Activated T-cell treated with anti-CD3 and anti-CD28 coated beads, Interleukin-2, amount 50 U/mL, for 72 hours (primary cell): ENCODE measurements at regions not wholly inside any gene's neighbourhood (a gene's known extent, or its start where the extent isn't known, plus 50 kb on each side); places are given as distances from the start of the nearest gene placed in this dataset.

Source experiments
- ATAC-seq, 2 donors: fragments of 150-1000 bp; cut with Tn5 transposase; replicated peaks in 1 of 2; 2 replicates each; pipeline ENCODE4 v1.10.0; 2021; ENCODE audit warnings: moderate library complexity in 2 of 2, mild to moderate bottlenecking in 1 of 2
- DNase-seq, 2 donors: peaks; one replicate each; pipeline ENCODE4 v3.0.0; 2021 to 2022; ENCODE audit warnings: mixed read lengths in 1 of 2
- H3K27ac Mint-ChIP-seq: one replicate; pipeline ENCODE4 v1.8.0; 2022; ENCODE audit warnings: mild to moderate bottlenecking, moderate library complexity, mixed read lengths
- H3K27me3 Mint-ChIP-seq: one replicate; pipeline ENCODE4 v1.8.0; 2022; ENCODE audit warnings: low read depth, mixed read lengths
- H3K36me3 Mint-ChIP-seq, 2 donors: one replicate each; pipeline ENCODE4 v1.8.0; 2022; ENCODE audit warnings: mixed read lengths in 2 of 2, mild to moderate bottlenecking in 1 of 2; ENCODE audit not compliant: insufficient read depth in 2 of 2
- H3K4me1 Mint-ChIP-seq: one replicate; pipeline ENCODE4 v1.8.0; 2022; ENCODE audit warnings: low read depth, mixed read lengths
- H3K4me3 Mint-ChIP-seq, 2 donors: one replicate each; pipeline ENCODE4 v1.8.0; 2022; ENCODE audit warnings: mild to moderate bottlenecking in 2 of 2, mixed read lengths in 2 of 2, moderate library complexity in 2 of 2
- H3K9me3 Mint-ChIP-seq, 2 donors: one replicate each; pipeline ENCODE4 v1.8.0; 2022; ENCODE audit warnings: mixed read lengths in 2 of 2

DNA sequence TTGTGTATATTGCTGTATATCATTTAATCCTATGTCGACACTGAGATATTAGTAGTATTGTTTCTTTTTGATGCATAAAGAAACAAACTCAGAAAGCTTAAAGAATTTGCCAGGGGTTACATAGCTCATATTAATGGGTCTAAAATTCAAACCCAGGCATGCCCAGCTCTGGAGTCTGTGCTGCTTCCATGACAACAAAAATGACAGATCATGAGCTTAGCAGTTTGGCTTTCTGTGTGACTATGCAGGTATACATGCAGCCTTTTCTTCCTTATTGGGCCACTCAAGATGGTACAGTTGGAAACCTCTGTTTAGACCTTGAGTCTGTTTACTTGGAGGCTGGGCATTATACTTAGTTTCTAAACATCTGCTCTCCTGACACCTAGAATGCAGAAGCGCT lies 220.5 kb upstream of the TENM4 start:
- H3K27me3 Mint-ChIP-seq = no peaks in the 10 kb centered on the region
- ATAC-seq (no peak), DNase-seq (no peak)
- no peaks in the 10 kb centered on the region for H3K36me3 Mint-ChIP-seq
- H3K4me3 Mint-ChIP-seq = no peak overlapping the region
- no peak overlapping the region for H3K27ac Mint-ChIP-seq
- no peaks in the 10 kb centered on the region for H3K4me1 Mint-ChIP-seq
- H3K9me3 Mint-ChIP-seq = peaks cover 4 to 5% of the 10 kb centered on the region in 2 donors

- no peaks in the 10 kb centered on the region for H3K27me3 Mint-ChIP-seq
- peaks cover 3 to 8% of the 10 kb centered on the region in 2 donors for H3K9me3 Mint-ChIP-seq
- no peaks in the 10 kb centered on the region for H3K4me1 Mint-ChIP-seq
- DNase-seq (no peak), ATAC-seq (no peak)
- no peak overlapping the region for H3K4me3 Mint-ChIP-seq
- H3K36me3 Mint-ChIP-seq = no peaks in the 10 kb centered on the region
- no peak overlapping the region for H3K27ac Mint-ChIP-seq
Measured at GRCh38 chr11:79648766-79649520, 208.1 kb upstream of the TENM4 start.

- Mint-ChIP-seq H3K9me3 (peaks cover 4 to 5% of the 10 kb centered on the region in 2 donors), H3K4me1 (no peaks in the 10 kb centered on the region), H3K27me3 (no peaks in the 10 kb centered on the region)
Measured at GRCh38 chr11:79637219-79637618, 196.4 kb upstream of the TENM4 start.

DNA sequence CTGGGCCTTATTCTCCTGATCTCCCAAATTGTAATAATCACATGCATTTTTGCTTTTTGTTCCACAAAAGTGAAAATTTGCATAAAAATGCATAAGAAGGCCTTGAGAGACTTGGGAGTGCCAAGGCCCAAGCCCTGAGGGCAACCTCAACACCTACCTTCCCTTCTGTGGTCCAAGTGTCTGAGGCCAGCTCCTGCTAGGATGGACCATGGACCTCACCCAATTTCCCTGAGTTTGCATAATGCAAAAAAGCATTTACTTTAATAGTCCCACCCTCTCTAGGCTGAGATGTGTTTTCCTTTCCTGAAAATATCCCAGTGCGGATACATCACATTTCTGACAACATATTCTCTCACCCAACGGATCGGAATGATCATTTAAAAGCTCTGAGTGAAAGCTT lies 194.1 kb upstream of the TENM4 start:
- ATAC-seq (no peak), DNase-seq (no peak)
- Mint-ChIP-seq H3K9me3 (peaks cover 4 to 8% of the 10 kb centered on the region in 2 donors), H3K4me1 (no peaks in the 10 kb centered on the region), H3K4me3 (no peak overlapping the region), H3K27ac (no peak overlapping the region), H3K36me3 (no peaks in the 10 kb centered on the region), H3K27me3 (no peaks in the 10 kb centered on the region)

More at GRCh38 chr11:79637219-79637618, 196.4 kb upstream of the TENM4 start:
- H3K4me3 Mint-ChIP-seq = no peak overlapping the region
- DNase-seq (no peak), ATAC-seq (no peak)
- no peak overlapping the region for H3K27ac Mint-ChIP-seq
- peaks cover 0 to 3% of the 10 kb centered on the region in 2 donors for H3K36me3 Mint-ChIP-seq

- H3K36me3 Mint-ChIP-seq = no peaks in the 10 kb centered on the region
- H3K9me3 Mint-ChIP-seq = peaks cover 0 to 6% of the 10 kb centered on the region in 2 donors
- H3K27me3 Mint-ChIP-seq = no peaks in the 10 kb centered on the region
- DNase-seq (no peak), ATAC-seq (no peak)
- H3K4me3 Mint-ChIP-seq = no peak overlapping the region
- H3K27ac Mint-ChIP-seq = no peak overlapping the region
- H3K4me1 Mint-ChIP-seq = no peaks in the 10 kb centered on the region
Measured at GRCh38 chr11:79627281-79627680, 186.5 kb upstream of the TENM4 start.

GRCh38 chr11:79626135-79627075 lies 185.6 kb upstream of the TENM4 start:
- Mint-ChIP-seq H3K27me3 (no peaks in the 10 kb centered on the region), H3K9me3 (peaks cover under 1 to 2% of the 10 kb centered on the region in 2 donors), H3K4me1 (no peaks in the 10 kb centered on the region), H3K27ac (no peak overlapping the region), H3K36me3 (no peaks in the 10 kb centered on the region), H3K4me3 (no peak overlapping the region)
- DNase-seq = no peak
- ATAC-seq = peak in 1 of 2 donors; percentile 80

DNA sequence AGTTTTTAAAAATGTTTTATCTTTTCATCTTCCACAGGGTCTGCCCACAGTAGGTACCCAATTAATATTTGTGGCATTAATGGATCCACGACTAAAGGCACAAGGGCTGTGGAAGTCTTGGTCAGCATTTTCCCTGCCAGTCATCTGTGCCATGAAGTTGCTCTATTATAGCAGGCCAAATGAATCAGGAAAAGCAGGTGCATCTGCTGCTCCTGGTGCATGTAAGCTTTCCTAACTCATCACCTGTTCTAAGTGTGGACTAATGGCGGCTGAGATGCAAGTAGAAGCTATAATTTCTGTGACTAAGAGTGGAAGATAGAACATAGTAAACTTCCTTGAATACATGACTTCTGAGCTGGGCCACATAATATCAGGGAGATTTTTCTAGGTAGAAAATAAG lies 182.5 kb upstream of the TENM4 start:
- H3K4me3 Mint-ChIP-seq = no peak overlapping the region
- no peaks in the 10 kb centered on the region for H3K36me3 Mint-ChIP-seq
- H3K9me3 Mint-ChIP-seq = peaks cover 2% of the 10 kb centered on the region in 2 donors
- no peaks in the 10 kb centered on the region for H3K4me1 Mint-ChIP-seq
- no peak overlapping the region for H3K27ac Mint-ChIP-seq
- no peak for DNase-seq
- no peak for ATAC-seq
- no peaks in the 10 kb centered on the region for H3K27me3 Mint-ChIP-seq

- H3K4me3 Mint-ChIP-seq = no peak overlapping the region
- no peaks in the 10 kb centered on the region for H3K4me1 Mint-ChIP-seq
- H3K36me3 Mint-ChIP-seq = no peaks in the 10 kb centered on the region
- DNase-seq (no peak), ATAC-seq (no peak)
- H3K27me3 Mint-ChIP-seq = no peaks in the 10 kb centered on the region
- peaks cover 2 to 7% of the 10 kb centered on the region in 2 donors for H3K9me3 Mint-ChIP-seq
- no peak overlapping the region for H3K27ac Mint-ChIP-seq
Measured at GRCh38 chr11:79617561-79617960, 176.7 kb upstream of the TENM4 start.

GRCh38 chr11:79616392-79616851 lies 175.6 kb upstream of the TENM4 start:
- H3K36me3 Mint-ChIP-seq = no peaks in the 10 kb centered on the region
- DNase-seq (no peak), ATAC-seq (no peak)
- no peaks in the 10 kb centered on the region for H3K4me1 Mint-ChIP-seq
- no peak overlapping the region for H3K27ac Mint-ChIP-seq
- H3K4me3 Mint-ChIP-seq = no peak overlapping the region
- H3K27me3 Mint-ChIP-seq = no peaks in the 10 kb centered on the region
- H3K9me3 Mint-ChIP-seq = peaks cover 2 to 7% of the 10 kb centered on the region in 2 donors

DNA sequence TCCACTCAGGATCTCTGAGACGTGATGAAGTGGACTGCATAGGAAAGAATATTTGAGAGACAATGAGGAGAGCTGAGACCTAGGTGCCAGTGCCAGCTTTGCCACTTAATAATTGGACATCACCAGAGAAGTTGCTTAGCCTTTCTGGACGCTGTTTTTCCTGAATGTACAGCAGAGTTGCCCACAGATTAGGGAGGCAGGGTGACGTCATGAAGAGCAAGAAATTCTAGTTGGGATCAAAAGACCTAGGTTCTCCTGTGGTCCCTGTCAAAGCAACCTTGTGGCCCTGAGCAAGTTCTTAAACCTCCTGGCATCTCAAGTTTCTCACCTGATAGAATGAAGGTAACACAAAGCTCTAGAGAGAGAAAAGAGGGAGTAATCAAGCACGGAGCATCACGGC lies 174.6 kb upstream of the TENM4 start:
- no peaks in the 10 kb centered on the region for H3K4me1 Mint-ChIP-seq
- no peak overlapping the region for H3K4me3 Mint-ChIP-seq
- DNase-seq (no peak), ATAC-seq (no peak)
- H3K9me3 Mint-ChIP-seq = peaks cover 2 to 5% of the 10 kb centered on the region in 2 donors
- H3K36me3 Mint-ChIP-seq = no peaks in the 10 kb centered on the region
- no peak overlapping the region for H3K27ac Mint-ChIP-seq
- no peaks in the 10 kb centered on the region for H3K27me3 Mint-ChIP-seq

- peaks cover 2 to 8% of the 10 kb centered on the region in 2 donors for H3K9me3 Mint-ChIP-seq
- no peak overlapping the region for H3K27ac Mint-ChIP-seq
- ATAC-seq (no peak), DNase-seq (no peak)
- no peaks in the 10 kb centered on the region for H3K36me3 Mint-ChIP-seq
- no peaks in the 10 kb centered on the region for H3K27me3 Mint-ChIP-seq
- no peak overlapping the region for H3K4me3 Mint-ChIP-seq
- no peaks in the 10 kb centered on the region for H3K4me1 Mint-ChIP-seq
Measured at GRCh38 chr11:79610678-79611077, 169.8 kb upstream of the TENM4 start.

- no peaks in the 10 kb centered on the region for H3K4me1 Mint-ChIP-seq
- peaks cover 2 to 8% of the 10 kb centered on the region in 2 donors for H3K9me3 Mint-ChIP-seq
- DNase-seq (no peak), ATAC-seq (no peak)
- no peak overlapping the region for H3K27ac Mint-ChIP-seq
- no peaks in the 10 kb centered on the region for H3K36me3 Mint-ChIP-seq
- no peaks in the 10 kb centered on the region for H3K27me3 Mint-ChIP-seq
- H3K4me3 Mint-ChIP-seq = no peak overlapping the region
Measured at GRCh38 chr11:79610139-79610538, 169.3 kb upstream of the TENM4 start.

GRCh38 chr11:79609511-79609910 lies 168.7 kb upstream of the TENM4 start:
- Mint-ChIP-seq H3K9me3 (peaks cover 2 to 8% of the 10 kb centered on the region in 2 donors), H3K27me3 (no peaks in the 10 kb centered on the region), H3K4me3 (no peak overlapping the region), H3K27ac (no peak overlapping the region), H3K4me1 (no peaks in the 10 kb centered on the region), H3K36me3 (no peaks in the 10 kb centered on the region)
- ATAC-seq (no peak), DNase-seq (no peak)
